ENCODE measurements at regions not wholly inside any gene's neighbourhood (a gene's known extent, or its start where the extent isn't known, plus 50 kb on each side); places are given as distances from the start of the nearest gene placed in this dataset.
A peak's percentile ranks its signal among the peaks of the same experiment; 100 is the strongest.

DNA sequence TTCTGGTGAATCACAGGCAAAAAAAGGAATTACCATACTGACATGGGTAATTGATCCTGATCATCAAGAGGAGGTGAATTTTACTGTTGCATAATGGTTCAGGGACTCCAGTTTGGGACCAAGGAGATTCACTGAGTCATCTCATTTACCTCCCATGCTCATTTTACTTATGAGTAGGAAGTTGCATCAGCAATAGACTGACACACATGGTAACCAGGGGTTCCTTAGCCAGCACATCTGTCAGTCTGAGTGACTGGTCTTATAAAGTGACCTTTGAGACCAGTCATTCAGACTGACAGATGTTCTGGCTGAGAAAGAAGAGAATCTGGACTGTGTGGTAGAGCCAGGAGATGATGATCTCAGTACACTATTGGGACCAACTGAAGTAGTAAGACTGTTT lies 384.6 kb upstream of the CD180 start:
- H3K36me3 ChIP-seq (ENCODE audit: insufficient read depth, low read length): no peaks in the 10 kb centered on the region
- H3K27me3 Mint-ChIP-seq (ENCODE audit: low read depth, unreplicated experiment): no peaks in the 10 kb centered on the region
- DNase-seq (ENCODE audit: low read depth) (peak; percentile 11), FAIRE-seq (no peak)
- H3K36me3 Mint-ChIP-seq (ENCODE audit: low read depth, unreplicated experiment): no peaks in the 10 kb centered on the region
- no peak overlapping the region for H3K9ac ChIP-seq (ENCODE audit: low read length)
- no peak overlapping the region for H3K4me3 ChIP-seq (ENCODE audit: insufficient read depth, low read depth, low read length)
- no peaks in the 10 kb centered on the region for H3K79me2 ChIP-seq (ENCODE audit: insufficient read depth, low read length)
- H3K27me3 ChIP-seq (ENCODE audit: insufficient read depth, low read length): no peaks in the 10 kb centered on the region
- no peak overlapping the region for H3K4me2 ChIP-seq (ENCODE audit: low read length)
- H4K20me1 ChIP-seq (ENCODE audit: insufficient read depth, low read length): no peaks in the 10 kb centered on the region
- no peak overlapping the region for H3K4me3 Mint-ChIP-seq (ENCODE audit: unreplicated experiment)
- H2AFZ ChIP-seq (ENCODE audit: low read depth, low read length): no peak overlapping the region
- H3K4me1 Mint-ChIP-seq (ENCODE audit: low read depth, unreplicated experiment): peaks cover 17% of the 10 kb centered on the region
- H3K27ac ChIP-seq (ENCODE audit: low read depth, low read length): no peak overlapping the region
- H3K9me3 ChIP-seq (ENCODE audit: insufficient read depth, low read depth, low read length): no peaks in the 10 kb centered on the region
- no peaks in the 10 kb centered on the region for H3K9me3 Mint-ChIP-seq (ENCODE audit: unreplicated experiment)
- H3K4me1 ChIP-seq (ENCODE audit: insufficient read depth, low read length): peaks cover 6% of the 10 kb centered on the region
- TF ChIP-seq EZH2 (IDR thresholded peaks at IDR 0.05; ENCODE audit: insufficient read depth, low read length): no peak
- TF ChIP-seq, protein P1, sequence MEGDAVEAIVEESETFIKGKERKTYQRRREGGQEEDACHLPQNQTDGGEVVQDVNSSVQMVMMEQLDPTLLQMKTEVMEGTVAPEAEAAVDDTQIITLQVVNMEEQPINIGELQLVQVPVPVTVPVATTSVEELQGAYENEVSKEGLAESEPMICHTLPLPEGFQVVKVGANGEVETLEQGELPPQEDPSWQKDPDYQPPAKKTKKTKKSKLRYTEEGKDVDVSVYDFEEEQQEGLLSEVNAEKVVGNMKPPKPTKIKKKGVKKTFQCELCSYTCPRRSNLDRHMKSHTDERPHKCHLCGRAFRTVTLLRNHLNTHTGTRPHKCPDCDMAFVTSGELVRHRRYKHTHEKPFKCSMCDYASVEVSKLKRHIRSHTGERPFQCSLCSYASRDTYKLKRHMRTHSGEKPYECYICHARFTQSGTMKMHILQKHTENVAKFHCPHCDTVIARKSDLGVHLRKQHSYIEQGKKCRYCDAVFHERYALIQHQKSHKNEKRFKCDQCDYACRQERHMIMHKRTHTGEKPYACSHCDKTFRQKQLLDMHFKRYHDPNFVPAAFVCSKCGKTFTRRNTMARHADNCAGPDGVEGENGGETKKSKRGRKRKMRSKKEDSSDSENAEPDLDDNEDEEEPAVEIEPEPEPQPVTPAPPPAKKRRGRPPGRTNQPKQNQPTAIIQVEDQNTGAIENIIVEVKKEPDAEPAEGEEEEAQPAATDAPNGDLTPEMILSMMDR (IDR thresholded peaks at IDR 0.05; ENCODE audit: insufficient read depth, low read depth, low read length): no peak
- peak overlapping the region; percentile 69 for H3K27ac Mint-ChIP-seq (ENCODE audit: unreplicated experiment)

DNA sequence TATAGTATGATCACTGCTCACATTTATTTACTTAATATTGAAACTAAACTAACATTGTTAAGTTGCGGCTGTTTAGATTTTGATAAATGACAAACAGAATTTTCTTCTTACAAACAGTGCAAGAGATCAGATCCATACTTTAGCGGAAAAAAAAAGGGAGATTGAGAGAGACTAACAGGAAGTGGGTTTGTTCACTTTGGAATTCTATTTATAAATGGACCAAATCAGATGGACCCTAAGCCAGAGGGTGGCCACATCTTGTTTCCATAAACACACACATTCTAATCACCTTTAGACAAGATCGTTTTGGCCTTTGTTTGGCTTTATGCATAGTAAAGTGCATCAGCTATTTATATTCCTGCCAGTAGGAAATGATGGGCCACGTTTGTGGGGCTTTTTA lies 381.4 kb upstream of the CD180 start:
- H3K9me3 Mint-ChIP-seq (ENCODE audit: unreplicated experiment): no peaks in the 10 kb centered on the region
- Histone ChIP-seq H3K9ac (ENCODE audit: low read length) (no peak overlapping the region), H3K4me2 (ENCODE audit: low read length) (peak overlapping the region; percentile 30), H2AFZ (ENCODE audit: low read depth, low read length) (no peak overlapping the region), H4K20me1 (ENCODE audit: insufficient read depth, low read length) (no peaks in the 10 kb centered on the region), H3K4me1 (ENCODE audit: insufficient read depth, low read length) (peaks cover 6% of the 10 kb centered on the region), H3K36me3 (ENCODE audit: insufficient read depth, low read length) (no peaks in the 10 kb centered on the region), H3K79me2 (ENCODE audit: insufficient read depth, low read length) (no peaks in the 10 kb centered on the region), H3K9me3 (ENCODE audit: insufficient read depth, low read depth, low read length) (no peaks in the 10 kb centered on the region), H3K27me3 (ENCODE audit: insufficient read depth, low read length) (no peaks in the 10 kb centered on the region), H3K27ac (ENCODE audit: low read depth, low read length) (no peak overlapping the region), H3K4me3 (ENCODE audit: insufficient read depth, low read depth, low read length) (no peak overlapping the region)
- H3K27me3 Mint-ChIP-seq (ENCODE audit: low read depth, unreplicated experiment): no peaks in the 10 kb centered on the region
- FAIRE-seq (no peak), DNase-seq (ENCODE audit: low read depth) (peak; percentile 58)
- TF ChIP-seq, protein P1 (IDR thresholded peaks at IDR 0.05; ENCODE audit: insufficient read depth, low read depth, low read length): no peak
- TF ChIP-seq EZH2 (IDR thresholded peaks at IDR 0.05; ENCODE audit: insufficient read depth, low read length): no peak
- no peak overlapping the region for H3K4me3 Mint-ChIP-seq (ENCODE audit: unreplicated experiment)
- no peaks in the 10 kb centered on the region for H3K36me3 Mint-ChIP-seq (ENCODE audit: low read depth, unreplicated experiment)
- no peak overlapping the region for H3K27ac Mint-ChIP-seq (ENCODE audit: unreplicated experiment)
- peaks cover 19% of the 10 kb centered on the region for H3K4me1 Mint-ChIP-seq (ENCODE audit: low read depth, unreplicated experiment)

DNA sequence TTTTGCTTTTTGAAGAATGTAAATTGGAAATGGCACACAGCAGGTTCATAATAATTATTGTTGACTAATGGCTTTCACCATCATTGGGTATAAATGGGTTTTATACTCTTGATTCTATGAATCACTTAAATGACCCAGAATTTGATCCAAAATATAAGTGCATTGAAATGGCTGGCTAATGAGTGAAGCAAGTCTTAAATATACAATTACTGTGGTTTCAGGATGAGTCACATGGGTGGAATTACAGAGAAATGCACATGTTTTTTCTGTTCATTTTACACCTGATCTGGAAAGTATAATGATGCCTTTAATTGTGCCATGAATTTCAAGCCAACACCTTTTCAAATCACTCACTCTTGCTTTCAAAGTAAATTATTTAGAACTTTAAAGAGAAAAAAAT lies 380.8 kb upstream of the CD180 start:
- Histone ChIP-seq H3K9ac (ENCODE audit: low read length) (no peak overlapping the region), H3K4me2 (ENCODE audit: low read length) (peak overlapping the region; percentile 30), H3K9me3 (ENCODE audit: insufficient read depth, low read depth, low read length) (no peaks in the 10 kb centered on the region), H3K27ac (ENCODE audit: low read depth, low read length) (no peak overlapping the region), H3K36me3 (ENCODE audit: insufficient read depth, low read length) (no peaks in the 10 kb centered on the region), H3K79me2 (ENCODE audit: insufficient read depth, low read length) (no peaks in the 10 kb centered on the region), H2AFZ (ENCODE audit: low read depth, low read length) (no peak overlapping the region), H3K4me3 (ENCODE audit: insufficient read depth, low read depth, low read length) (no peak overlapping the region), H3K4me1 (ENCODE audit: insufficient read depth, low read length) (peaks cover 6% of the 10 kb centered on the region), H4K20me1 (ENCODE audit: insufficient read depth, low read length) (no peaks in the 10 kb centered on the region), H3K27me3 (ENCODE audit: insufficient read depth, low read length) (no peaks in the 10 kb centered on the region)
- Mint-ChIP-seq H3K27ac (ENCODE audit: unreplicated experiment) (no peak overlapping the region), H3K27me3 (ENCODE audit: low read depth, unreplicated experiment) (no peaks in the 10 kb centered on the region), H3K4me1 (ENCODE audit: low read depth, unreplicated experiment) (peaks cover 19% of the 10 kb centered on the region), H3K4me3 (ENCODE audit: unreplicated experiment) (no peak overlapping the region), H3K9me3 (ENCODE audit: unreplicated experiment) (no peaks in the 10 kb centered on the region), H3K36me3 (ENCODE audit: low read depth, unreplicated experiment) (no peaks in the 10 kb centered on the region)
- FAIRE-seq (peak; percentile 59), DNase-seq (ENCODE audit: low read depth) (peak; percentile 76)
- TF ChIP-seq, protein P1 (IDR thresholded peaks at IDR 0.05; ENCODE audit: insufficient read depth, low read depth, low read length): no peak

Data from astrocyte (in vitro differentiated cells and primary cell).